Gastroesophageal sphincter (tissue), 4 donors: ENCODE measurements at regions not wholly inside any gene's neighbourhood (a gene's known extent, or its start where the extent isn't known, plus 50 kb on each side); places are given as distances from the start of the nearest gene placed in this dataset.

Experiments
- ATAC-seq: fragments of 150-250 bp; one replicate; pipeline ENCODE4 v1.9.1; 2016; ENCODE audit warnings: mild to moderate bottlenecking, moderate library complexity
- H3K27ac ChIP-seq, 4 donors: fragments of 200-600 bp; sonication (generic) in 3 of 4; 1 replicate in 3 of 4; 2 replicates in 1 of 4; pipeline ENCODE4 v1.5.1; 2016 to 2019
- H3K27me3 ChIP-seq: fragments of 200-600 bp; sonication (generic); one replicate; pipeline ENCODE4 v1.5.1; 2019
- H3K36me3 ChIP-seq, 2 donors: fragments of 200-600 bp; sonication (generic); one replicate each; pipeline ENCODE4 v1.5.1; 2019; ENCODE audit warnings: control low read depth in 1 of 2
- H3K4me1 ChIP-seq, 3 donors: fragments of 200-600 bp; sonication (generic); 1 replicate in 2 of 3; 2 replicates in 1 of 3; pipeline ENCODE4 v1.5.1; 2016 to 2019; ENCODE audit warnings: control low read depth in 2 of 3
- H3K4me3 ChIP-seq, 2 donors: fragments of 200-600 bp; sonication (generic); one replicate each; pipeline ENCODE4 v1.5.1; 2019; ENCODE audit warnings: mild to moderate bottlenecking in 1 of 2, moderate library complexity in 1 of 2
- H3K9me3 ChIP-seq, 3 donors: fragments of 200-600 bp; sonication (generic); one replicate each; pipeline ENCODE4 v1.5.1; 2017 to 2019; ENCODE audit warnings: control low read depth in 2 of 3
- EP300 ChIP-seq: sonication (generic); formaldehyde crosslinking; IDR thresholded peaks from one replicate; pipeline ENCODE4 v1.6.1; 2017; ENCODE audit warnings: antibody characterized with exemption, mild to moderate bottlenecking
- POLR2A ChIP-seq, 2 donors: fragments of 450-650 bp; IDR thresholded peaks; one replicate each; pipeline ENCODE4 v1.6.1; 2017; ENCODE audit warnings: antibody characterized with exemption in 2 of 2, mild to moderate bottlenecking in 2 of 2, moderate library complexity in 1 of 2
- POLR2AphosphoS5 ChIP-seq: sonication (generic); formaldehyde crosslinking; IDR thresholded peaks from one replicate; pipeline ENCODE4 v1.6.1; 2017; ENCODE audit warnings: antibody characterized with exemption
- WGBS, 2 donors: methylation state at CpG; one replicate each; pipeline ENCODE4 v1.1.5; 2018; ENCODE audit warnings: low coverage in 1 of 2; 5-methylcytosine and 5-hydroxymethylcytosine counted together
- TF ChIP-seq, protein P1 (sequence below), 4 experiments: fragments of 200-600 bp in 2 of 4; fragments of 450-650 bp in 2 of 4; sonication (generic) in 1 of 4; IDR thresholded peaks; one replicate each; pipeline ENCODE4 v1.5.1; 2017 to 2019; ENCODE audit warnings: antibody characterized with exemption in 4 of 4, mild to moderate bottlenecking in 2 of 4, moderate library complexity in 2 of 4

GRCh38 chr6:22349051-22349450 lies 52.2 kb upstream of the PRL start:
- Histone ChIP-seq H3K27ac (no peak overlapping the region), H3K4me1 (peaks cover 0 to 7% (median 3%) of the 10 kb centered on the region in 3 donors), H3K4me3 (no peak overlapping the region), H3K36me3 (no peaks in the 10 kb centered on the region), H3K27me3 (no peaks in the 10 kb centered on the region), H3K9me3 (no peaks in the 10 kb centered on the region)
- WGBS, 2 donors, result 94 to 100% methylated on average over 2 to 12 of the region's 13 CpGs
- TF ChIP-seq EP300 (no peak), POLR2A (IDR thresholded peaks at IDR 0.05) (no peak), POLR2AphosphoS5 (no peak)
- TF ChIP-seq, protein P1, sequence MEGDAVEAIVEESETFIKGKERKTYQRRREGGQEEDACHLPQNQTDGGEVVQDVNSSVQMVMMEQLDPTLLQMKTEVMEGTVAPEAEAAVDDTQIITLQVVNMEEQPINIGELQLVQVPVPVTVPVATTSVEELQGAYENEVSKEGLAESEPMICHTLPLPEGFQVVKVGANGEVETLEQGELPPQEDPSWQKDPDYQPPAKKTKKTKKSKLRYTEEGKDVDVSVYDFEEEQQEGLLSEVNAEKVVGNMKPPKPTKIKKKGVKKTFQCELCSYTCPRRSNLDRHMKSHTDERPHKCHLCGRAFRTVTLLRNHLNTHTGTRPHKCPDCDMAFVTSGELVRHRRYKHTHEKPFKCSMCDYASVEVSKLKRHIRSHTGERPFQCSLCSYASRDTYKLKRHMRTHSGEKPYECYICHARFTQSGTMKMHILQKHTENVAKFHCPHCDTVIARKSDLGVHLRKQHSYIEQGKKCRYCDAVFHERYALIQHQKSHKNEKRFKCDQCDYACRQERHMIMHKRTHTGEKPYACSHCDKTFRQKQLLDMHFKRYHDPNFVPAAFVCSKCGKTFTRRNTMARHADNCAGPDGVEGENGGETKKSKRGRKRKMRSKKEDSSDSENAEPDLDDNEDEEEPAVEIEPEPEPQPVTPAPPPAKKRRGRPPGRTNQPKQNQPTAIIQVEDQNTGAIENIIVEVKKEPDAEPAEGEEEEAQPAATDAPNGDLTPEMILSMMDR (IDR thresholded peaks at IDR 0.05), result no peak
- no peak for ATAC-seq

DNA sequence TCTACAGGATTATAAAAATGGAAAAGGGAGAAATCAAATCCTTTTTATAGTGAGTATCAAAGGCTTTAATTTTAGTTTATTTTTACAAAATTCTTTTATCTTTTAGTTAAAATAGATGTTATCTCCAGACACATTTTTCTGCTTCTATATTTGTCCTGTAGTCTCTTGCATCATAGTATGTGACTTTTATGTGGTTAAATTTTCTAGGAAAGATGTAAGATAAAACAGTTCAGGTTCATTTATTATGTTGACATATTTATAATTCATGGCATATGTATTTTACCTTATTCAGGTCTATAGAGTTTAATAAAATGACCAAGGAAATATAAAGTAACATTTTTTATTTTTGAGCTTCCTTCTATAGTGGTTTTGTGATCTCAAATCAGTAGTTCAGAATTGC lies 52.7 kb upstream of the PRL start:
- no peaks in the 10 kb centered on the region for H3K9me3 ChIP-seq
- TF ChIP-seq EP300, result no peak
- TF ChIP-seq, protein P1 (IDR thresholded peaks at IDR 0.05), result no peak
- TF ChIP-seq POLR2AphosphoS5, result no peak
- TF ChIP-seq POLR2A (IDR thresholded peaks at IDR 0.05), result no peak
- no peaks in the 10 kb centered on the region for H3K36me3 ChIP-seq
- H3K4me1 ChIP-seq, result peaks cover 0 to 7% (median 3%) of the 10 kb centered on the region in 3 donors
- no peak overlapping the region for H3K4me3 ChIP-seq
- no peaks in the 10 kb centered on the region for H3K27me3 ChIP-seq
- no peak for ATAC-seq
- no peak overlapping the region for H3K27ac ChIP-seq

GRCh38 chr6:22350109-22350508 lies 53.3 kb upstream of the PRL start:
- no peak for ATAC-seq
- H3K36me3 ChIP-seq, result no peaks in the 10 kb centered on the region
- H3K4me1 ChIP-seq, result peaks cover 0 to 7% (median 3%) of the 10 kb centered on the region in 3 donors
- no peaks in the 10 kb centered on the region for H3K9me3 ChIP-seq
- H3K27me3 ChIP-seq, result no peaks in the 10 kb centered on the region
- no peak overlapping the region for H3K27ac ChIP-seq
- WGBS, 2 donors, result 8 to 10% methylated on average over 1 of the region's 1 CpG
- H3K4me3 ChIP-seq, result no peak overlapping the region
- TF ChIP-seq, protein P1 (IDR thresholded peaks at IDR 0.05), result no peak
- TF ChIP-seq EP300 (no peak), POLR2A (IDR thresholded peaks at IDR 0.05) (no peak), POLR2AphosphoS5 (no peak)

GRCh38 chr6:22353101-22353500 lies 56.3 kb upstream of the PRL start:
- Histone ChIP-seq H3K4me3 (no peak overlapping the region), H3K36me3 (no peaks in the 10 kb centered on the region), H3K9me3 (no peaks in the 10 kb centered on the region), H3K4me1 (peaks cover 0 to 7% (median 3%) of the 10 kb centered on the region in 3 donors), H3K27me3 (no peaks in the 10 kb centered on the region), H3K27ac (no peak overlapping the region)
- TF ChIP-seq POLR2AphosphoS5 (no peak), EP300 (no peak), POLR2A (IDR thresholded peaks at IDR 0.05) (no peak)
- TF ChIP-seq, protein P1 (IDR thresholded peaks at IDR 0.05), result no peak
- 80 to 100% methylated on average over 2 of the region's 2 CpGs for WGBS, 2 donors
- no peak for ATAC-seq

DNA sequence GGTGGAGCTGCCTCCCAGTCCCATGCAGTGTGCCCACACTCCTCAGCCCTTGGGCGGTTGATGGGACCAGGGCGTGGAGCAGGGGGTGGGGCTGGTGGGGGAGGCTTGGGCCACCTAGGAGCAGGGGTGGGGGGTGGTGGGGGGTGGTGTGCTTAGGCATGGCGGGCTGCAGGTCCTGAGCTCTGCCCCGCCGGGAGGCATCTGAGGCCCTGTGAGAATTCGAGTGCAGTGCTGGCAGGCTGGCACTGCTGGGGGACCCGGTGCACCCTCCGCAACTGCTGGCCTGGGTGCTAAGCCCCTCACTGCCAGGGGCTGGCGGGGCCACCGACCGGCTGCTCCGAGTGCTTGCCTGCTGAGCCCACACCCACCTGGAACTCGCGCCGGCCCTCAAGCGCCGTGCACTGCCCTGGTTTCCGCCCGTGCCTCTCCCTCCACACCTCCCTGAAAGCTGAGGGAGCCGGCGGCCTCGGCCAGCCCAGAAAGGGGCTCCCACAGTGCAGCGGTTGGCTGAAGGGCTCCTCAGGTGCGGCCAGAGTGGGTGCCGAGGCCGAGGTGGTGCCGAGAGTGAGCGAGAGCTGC lies 59.6 kb upstream of the PRL start:
- H3K4me3 ChIP-seq, result no peak overlapping the region
- no peaks in the 10 kb centered on the region for H3K36me3 ChIP-seq
- ATAC-seq, result no peak
- TF ChIP-seq, protein P1 (IDR thresholded peaks at IDR 0.05), result no peak
- TF ChIP-seq EP300 (no peak), POLR2A (IDR thresholded peaks at IDR 0.05) (no peak), POLR2AphosphoS5 (no peak)
- H3K27me3 ChIP-seq, result no peaks in the 10 kb centered on the region
- 100% methylated on average over 1 to 3 of the region's 28 CpGs for WGBS, 2 donors
- no peak overlapping the region for H3K27ac ChIP-seq
- H3K9me3 ChIP-seq, result peaks cover 0 to under 1% (median 0%) of the 10 kb centered on the region in 3 donors
- H3K4me1 ChIP-seq, result no peaks in the 10 kb centered on the region
